Stimulated activated CD8-positive, alpha-beta memory T cell treated with anti-CD3 and anti-CD28 coated beads, Interleukin-4, amount 100 ng/mL, for 24 hours (primary cell): ENCODE measurements at regions not wholly inside any gene's neighbourhood (a gene's known extent, or its start where the extent isn't known, plus 50 kb on each side); places are given as distances from the start of the nearest gene placed in this dataset.
"Not testable (repeated sequence)": the region's sequence is repeated elsewhere in the genome, so short reads cannot be mapped to it uniquely, and the experiment has no call there.

Experiments used
- DNase-seq: peaks from one replicate; pipeline ENCODE4 v3.0.0-alpha.2; 2020; ENCODE audit warnings: low read depth

DNA sequence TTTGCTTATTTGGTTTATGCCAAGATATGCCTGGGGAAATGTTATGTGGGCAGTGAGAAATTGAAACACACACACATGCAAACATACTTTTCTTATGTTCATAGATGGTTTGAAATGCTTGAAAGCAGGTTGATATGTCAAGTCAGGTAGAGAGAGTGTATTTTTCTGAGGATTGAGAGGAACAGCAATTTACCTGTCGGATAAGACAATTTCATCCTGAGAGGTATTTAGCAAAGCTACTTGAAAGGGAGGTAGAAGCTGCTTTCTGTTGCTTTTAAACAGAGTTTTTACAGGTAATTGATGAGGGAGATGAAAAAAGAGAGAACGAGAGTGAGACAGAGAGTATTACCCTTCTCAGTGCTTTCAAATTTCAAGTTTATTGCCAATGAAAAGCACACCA lies 854.3 kb downstream of the CDH8 start:
- no peak for DNase-seq

GRCh38 chr16:61179561-61179960 lies 856.7 kb downstream of the CDH8 start:
- DNase-seq: no peak

- no peak for DNase-seq
Measured at GRCh38 chr16:61165797-61166196, 870.4 kb downstream of the CDH8 start.

DNA sequence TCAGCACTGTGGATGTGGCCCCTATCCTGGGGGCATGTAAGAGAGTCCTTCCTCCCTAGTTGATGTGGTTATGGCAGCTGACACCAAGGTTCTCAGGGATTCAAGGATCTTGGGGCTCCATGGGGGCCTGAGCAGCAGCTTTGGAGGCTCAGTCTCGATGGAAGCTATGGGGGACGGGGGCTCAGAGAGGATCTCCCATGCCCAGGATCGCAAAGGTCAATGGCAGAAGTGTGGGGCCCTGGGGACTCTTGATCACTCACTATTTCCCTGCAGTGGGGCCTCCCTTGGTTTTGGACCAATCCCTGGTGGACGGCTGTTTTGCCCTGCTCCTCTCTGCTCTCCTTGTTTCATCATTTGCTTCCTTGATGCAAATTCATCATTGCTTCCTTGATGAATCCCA lies 885.9 kb downstream of the CDH8 start:
- DNase-seq: no peak

GRCh38 chr16:61149709-61150108 lies 886.5 kb downstream of the CDH8 start:
- DNase-seq: no peak

- DNase-seq: no peak
Measured at GRCh38 chr16:61148930-61149329, 887.3 kb downstream of the CDH8 start.

DNA sequence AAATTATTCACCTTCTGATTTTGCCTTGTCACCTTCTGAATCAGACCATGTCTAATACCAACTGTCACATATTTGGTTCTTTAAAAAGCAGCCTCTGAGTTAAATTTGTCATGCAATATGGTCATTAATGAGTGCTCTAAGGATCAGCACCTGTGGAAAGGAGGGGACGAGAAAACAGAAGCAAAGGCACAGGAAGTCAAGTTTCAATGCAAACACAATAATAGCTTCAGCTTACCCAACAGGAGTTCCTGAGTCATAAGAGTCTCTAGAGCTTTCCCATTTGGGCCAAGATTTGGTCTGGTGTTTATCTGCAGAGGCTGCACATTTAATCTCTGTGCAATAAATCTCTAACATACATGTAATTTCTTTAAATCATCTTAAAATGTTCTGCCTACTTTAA lies 889.8 kb downstream of the CDH8 start:
- no peak for DNase-seq

DNA sequence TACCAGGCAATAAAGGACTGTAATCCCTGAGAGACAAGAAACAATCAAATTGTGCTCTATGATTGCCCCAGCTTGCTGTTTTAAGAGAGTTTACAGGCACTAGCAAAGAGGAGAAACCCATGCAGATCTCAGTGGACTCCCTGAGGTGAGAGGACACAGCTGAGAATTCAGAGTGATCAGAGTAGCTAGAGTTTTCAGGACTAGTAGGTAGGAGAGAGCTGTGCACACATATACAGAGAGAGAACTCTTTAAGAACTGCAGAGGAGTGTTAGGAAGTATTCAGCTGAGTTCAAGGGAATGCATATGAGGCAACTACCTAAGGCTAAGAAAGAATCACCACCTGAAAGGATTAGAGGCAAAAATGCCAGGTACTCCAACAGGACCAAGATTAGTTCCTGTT lies 904.8 kb downstream of the CDH8 start:
- DNase-seq: no peak

DNA sequence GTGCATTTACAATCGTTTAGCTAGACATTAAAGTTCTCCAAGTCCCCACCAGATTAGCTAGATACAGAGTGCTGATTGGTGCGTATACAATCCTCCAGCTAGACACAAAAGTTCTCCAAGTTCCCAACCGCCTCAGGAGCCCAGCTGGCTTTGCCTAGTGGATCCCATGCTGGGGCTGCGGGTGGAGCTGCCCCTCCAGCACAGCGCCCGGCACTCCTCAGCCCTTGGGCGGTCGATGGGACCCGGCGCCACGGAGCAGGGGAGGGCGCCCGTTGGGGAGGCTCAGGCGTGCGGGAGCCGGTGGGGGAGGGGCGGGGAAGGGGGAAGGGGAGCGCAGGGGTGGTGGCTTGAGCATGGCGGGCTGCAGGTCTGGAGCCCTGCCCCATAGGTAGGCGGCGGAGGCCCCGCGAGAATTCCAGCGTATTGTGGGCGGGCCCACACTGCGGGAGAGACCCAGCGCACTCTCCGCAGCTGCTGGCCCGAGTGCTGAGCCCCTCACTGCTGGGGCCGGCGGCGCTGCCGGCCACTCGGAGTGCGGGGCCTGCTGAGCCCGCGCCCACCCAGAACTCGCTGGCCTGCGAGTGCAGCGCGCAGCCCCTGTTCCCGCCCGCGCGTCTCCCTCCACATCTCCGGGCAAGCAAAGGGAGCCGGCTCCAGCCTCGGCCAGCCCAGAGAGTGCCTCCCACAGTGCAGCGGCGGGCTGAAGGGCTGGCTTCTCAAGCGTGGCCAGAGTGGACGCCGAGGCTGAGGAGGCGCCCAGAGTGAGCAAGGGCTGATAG lies 907.5 kb downstream of the CDH8 start:
- no peak for DNase-seq

DNA sequence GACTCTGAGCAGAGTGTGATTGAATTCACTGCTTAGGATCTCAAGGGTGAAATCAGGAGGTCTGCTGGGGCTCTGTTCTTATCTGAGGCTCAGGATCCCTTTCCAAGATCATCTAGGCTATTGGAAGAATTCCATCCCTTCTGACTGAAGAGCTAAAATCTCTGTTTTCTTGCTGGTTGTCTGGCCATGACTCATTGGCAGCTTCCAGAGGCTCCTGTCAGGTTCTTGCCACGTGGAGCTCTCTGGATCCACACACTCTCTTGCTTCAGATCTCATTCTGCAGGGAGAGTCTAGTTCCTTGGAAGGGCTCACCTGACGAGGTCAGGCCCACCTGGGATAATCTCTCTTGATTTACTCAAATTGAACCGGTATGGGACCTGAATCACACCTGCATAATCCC lies 930.7 kb downstream of the CDH8 start:
- DNase-seq: no peak

- DNase-seq: no peak
Measured at GRCh38 chr16:61098505-61098904, 937.7 kb downstream of the CDH8 start.

- DNase-seq: not testable (repeated sequence)
Measured at GRCh38 chr16:61091300-61091699, 944.9 kb downstream of the CDH8 start.

DNA sequence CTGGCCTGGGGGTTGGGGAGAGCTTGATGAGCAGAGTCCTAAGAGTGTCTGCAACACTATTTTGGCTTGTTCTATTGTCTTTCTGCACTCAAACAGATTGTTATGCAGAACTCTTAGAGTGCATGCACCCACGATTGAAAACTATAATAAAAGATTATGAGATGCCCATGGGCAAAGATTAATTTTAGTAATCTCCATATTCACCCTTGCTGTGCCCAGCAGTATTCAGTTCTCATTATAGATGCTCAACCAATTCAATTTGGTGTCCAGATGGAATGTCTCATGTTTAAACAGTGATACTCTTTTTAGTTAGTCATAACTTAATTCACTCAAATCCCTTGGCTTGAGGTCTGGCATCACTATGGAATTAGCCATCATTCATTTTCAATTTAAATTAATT lies 952.5 kb downstream of the CDH8 start:
- DNase-seq: no peak

DNA sequence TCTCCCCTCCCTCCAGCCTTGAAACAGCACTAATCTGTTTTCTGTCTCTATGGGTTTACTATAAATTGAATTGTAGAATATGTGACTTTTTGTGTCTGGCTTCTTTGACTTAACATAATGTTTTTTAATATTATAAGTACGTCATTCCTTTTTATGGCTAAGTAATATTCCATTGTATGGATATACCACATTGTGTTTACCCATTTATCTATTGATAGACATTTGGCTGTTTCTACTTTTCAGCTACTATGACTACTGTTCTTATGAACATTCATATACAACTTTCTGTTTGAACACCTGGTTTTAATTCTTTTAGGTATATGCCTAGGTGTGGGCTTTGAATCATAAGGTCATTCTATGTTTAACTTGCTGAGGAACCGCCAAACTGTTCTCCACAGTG lies 961.9 kb downstream of the CDH8 start:
- no peak for DNase-seq

DNA sequence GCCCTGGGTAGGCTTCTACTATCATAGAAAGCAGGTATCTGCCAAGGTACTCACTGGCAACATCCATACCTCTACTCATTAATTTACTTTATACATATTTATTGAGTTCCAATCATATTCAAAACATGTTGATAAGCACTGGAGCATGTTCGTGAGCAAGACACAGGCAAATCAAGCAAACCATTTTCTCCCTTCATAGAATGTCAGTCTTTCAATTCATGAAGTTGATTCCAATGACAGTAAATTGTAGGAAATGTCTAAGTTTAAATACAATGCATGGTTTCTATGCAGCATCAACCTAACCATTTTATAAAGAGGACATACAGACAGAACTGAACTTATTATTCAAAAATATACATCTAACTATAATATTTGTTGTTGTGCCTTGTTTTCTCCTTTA lies 978.6 kb downstream of the CDH8 start:
- no peak for DNase-seq

- no peak for DNase-seq
Measured at GRCh38 chr16:61050547-61050946, 985.7 kb downstream of the CDH8 start.

DNA sequence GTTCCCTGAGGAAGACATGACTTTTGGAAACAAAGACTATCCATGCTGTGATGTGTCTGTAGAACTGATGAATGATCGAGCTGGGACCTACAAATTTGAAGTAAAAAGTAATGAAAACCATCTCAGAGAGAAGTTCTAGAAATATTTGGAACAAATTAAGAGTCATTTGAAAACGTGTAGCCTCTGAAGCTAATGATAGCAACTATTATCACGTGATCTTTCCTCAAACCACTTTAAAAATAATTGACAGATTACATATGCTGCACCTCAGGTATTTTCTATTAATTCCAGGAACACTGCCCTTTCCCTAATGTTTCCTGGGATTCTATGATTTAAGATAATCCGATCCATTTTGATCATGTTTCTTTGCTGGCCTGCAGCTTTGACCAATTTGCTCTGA lies 990.3 kb downstream of the CDH8 start:
- no peak for DNase-seq

GRCh38 chr16:61042737-61043136 lies 993.5 kb downstream of the CDH8 start:
- no peak for DNase-seq

GRCh38 chr16:61030616-61031015 lies 1005.6 kb downstream of the CDH8 start:
- DNase-seq: no peak

DNA sequence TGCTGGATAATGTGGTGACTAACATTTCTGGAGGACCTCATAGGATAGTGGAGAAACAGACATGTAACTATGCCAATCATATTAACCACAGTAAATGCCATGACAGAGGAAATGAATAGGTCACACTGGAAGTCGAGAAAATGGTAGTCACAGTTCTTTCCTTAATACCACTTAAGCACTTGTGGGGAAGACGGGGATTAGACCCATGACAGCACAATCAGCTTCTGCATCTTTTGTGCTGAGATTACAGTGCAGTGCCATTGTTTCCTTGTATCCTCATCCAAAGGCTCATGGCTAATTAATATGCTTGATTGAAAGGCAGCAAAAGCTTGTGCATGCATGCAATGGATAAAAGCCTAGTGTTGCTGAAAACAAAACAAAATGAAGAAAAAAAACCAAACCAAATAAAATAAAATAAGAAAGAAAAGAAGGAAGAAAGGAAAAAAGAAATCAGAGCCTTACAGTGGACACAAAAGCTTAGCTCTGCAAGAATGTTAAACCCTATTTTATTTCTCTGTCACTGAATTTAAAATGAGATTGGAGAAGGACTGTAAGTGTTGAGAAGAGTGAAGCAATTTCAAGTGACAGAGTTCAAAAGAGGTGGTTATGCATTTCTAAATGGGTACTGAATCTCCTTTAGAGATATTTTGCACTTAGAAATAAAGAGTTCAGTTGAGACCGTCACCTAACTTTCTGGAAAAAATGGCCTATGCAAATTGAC lies 1011.9 kb downstream of the CDH8 start:
- DNase-seq: no peak

DNA sequence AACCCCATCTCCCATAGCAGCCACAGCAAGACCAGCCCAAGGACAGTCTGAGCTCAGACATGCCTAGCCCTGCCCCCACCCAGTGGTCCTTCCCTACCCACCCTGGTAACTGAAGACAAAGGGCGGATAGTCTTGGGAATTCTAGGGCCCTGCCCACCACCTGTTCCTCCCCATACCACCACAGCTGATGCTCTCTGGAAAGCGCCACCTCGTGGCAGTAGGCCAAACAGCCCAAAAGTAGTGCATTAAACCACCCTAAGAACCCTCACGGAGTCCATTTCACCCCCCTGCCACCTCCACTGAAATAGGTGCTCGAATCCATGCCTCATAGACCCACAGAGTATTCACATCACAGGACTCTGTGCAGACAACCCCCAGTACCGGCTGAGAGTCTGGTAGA lies 1021.4 kb downstream of the CDH8 start:
- no peak for DNase-seq

DNA sequence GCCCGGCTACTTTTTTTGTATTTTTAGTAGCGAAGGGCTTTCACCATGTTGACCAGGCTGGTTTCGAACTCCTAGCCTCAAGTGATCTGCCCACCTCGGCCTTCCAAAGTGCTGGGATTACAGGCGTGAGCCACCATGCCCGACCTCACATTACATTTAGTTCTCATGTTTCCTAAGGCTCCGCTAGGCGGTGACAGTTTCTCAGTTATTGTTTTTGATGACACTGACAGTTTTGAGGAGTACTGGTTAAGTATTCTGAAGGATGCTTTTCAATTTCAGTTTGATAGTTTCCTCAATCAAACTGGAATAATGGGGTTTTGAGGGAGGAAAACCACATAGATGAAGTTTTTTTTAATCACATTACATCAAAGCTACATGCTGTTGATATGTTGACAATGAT lies 1028.5 kb downstream of the CDH8 start:
- DNase-seq: no peak

- DNase-seq: no peak
Measured at GRCh38 chr16:61005952-61006351, 1030.3 kb downstream of the CDH8 start.
